OCI-LY3 (cell line): ENCODE measurements at regions not wholly inside any gene's neighbourhood (a gene's known extent, or its start where the extent isn't known, plus 50 kb on each side); places are given as distances from the start of the nearest gene placed in this dataset.

ENCODE experiments used
- EZH2phosphoT487 ChIP-seq: fragments of 200-600 bp; shearing (Covaris generic); IDR thresholded peaks from 2 replicates; pipeline ENCODE4 v1.6.1; 2018; ENCODE audit warnings: antibody characterized with exemption, mixed run types, low read depth
- TF ChIP-seq, protein P1 (sequence below): fragments of 200-600, 300-600 bp; sonication (generic); IDR thresholded peaks from 2 replicates; pipeline ENCODE4 v1.5.1; 2014; ENCODE audit warnings: antibody characterized with exemption, low read length, low read depth

DNA sequence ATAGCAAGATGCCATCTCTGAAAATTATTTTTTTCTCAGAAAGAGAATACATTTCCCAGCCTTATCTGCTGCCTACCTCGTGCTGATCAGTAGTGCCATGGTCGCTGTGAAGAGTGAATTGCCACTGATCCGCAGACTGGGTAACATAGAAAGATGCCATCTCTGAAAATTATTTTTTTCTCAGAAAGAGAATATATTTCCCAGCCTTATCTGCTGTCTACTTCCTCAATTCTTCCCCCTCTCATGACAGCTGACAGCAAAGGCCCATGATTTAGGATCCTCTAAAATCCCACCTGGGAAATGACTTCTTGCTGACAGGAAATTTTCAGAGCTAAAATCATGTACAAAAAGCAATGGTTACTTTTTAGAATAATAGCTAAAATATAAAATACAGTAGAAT lies 92.5 kb upstream of the AHR start:
- TF ChIP-seq, protein P1, sequence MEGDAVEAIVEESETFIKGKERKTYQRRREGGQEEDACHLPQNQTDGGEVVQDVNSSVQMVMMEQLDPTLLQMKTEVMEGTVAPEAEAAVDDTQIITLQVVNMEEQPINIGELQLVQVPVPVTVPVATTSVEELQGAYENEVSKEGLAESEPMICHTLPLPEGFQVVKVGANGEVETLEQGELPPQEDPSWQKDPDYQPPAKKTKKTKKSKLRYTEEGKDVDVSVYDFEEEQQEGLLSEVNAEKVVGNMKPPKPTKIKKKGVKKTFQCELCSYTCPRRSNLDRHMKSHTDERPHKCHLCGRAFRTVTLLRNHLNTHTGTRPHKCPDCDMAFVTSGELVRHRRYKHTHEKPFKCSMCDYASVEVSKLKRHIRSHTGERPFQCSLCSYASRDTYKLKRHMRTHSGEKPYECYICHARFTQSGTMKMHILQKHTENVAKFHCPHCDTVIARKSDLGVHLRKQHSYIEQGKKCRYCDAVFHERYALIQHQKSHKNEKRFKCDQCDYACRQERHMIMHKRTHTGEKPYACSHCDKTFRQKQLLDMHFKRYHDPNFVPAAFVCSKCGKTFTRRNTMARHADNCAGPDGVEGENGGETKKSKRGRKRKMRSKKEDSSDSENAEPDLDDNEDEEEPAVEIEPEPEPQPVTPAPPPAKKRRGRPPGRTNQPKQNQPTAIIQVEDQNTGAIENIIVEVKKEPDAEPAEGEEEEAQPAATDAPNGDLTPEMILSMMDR, result no peak
- no peak for TF ChIP-seq EZH2phosphoT487
